ENCODE measurements at regions not wholly inside any gene's neighbourhood (a gene's known extent, or its start where the extent isn't known, plus 50 kb on each side); places are given as distances from the start of the nearest gene placed in this dataset.

GRCh38 chr11:70689764-70690163, 291.4 kb downstream of the CTTN start:
- BruUV-seq (replicated peaks) = no TSS peak
- no peaks in the 10 kb centered on the region for H3K9me3 ChIP-seq (ENCODE audit: low read depth, low read length, poor library complexity, severe bottlenecking)
- ChIA-PET CTCF (no interaction called here), POLR2A (ENCODE audit: low non-redundant PET) (no interaction called here)
- TF ChIP-seq EZH2 (IDR thresholded peaks at IDR 0.05; ENCODE audit: borderline replicate concordance, low read depth, low read length, poor library complexity, severe bottlenecking) (no peak), CTCF (conservative IDR thresholded peaks at IDR 0.05; ENCODE audit: low read depth, low read length) (no peak)
- no peaks in the 10 kb centered on the region for H3K36me3 ChIP-seq (ENCODE audit: insufficient read depth, low read length, poor library complexity, severe bottlenecking)
- no peak overlapping the region for H3K4me3 ChIP-seq (ENCODE audit: low read depth, low read length, poor library complexity, severe bottlenecking)
- intact Hi-C loops (cut with micrococcal nuclease; ENCODE audit: unreplicated experiment) = no loop called here
- H3K27me3 ChIP-seq (replicated peaks; ENCODE audit: insufficient read depth, low read depth, low read length, poor library complexity) = peaks cover 5% of the 10 kb centered on the region
- no peak overlapping the region for H3K27ac ChIP-seq (ENCODE audit: low read depth, low read length, poor library complexity, severe bottlenecking)
- no peaks in the 10 kb centered on the region for H3K4me1 ChIP-seq (ENCODE audit: insufficient read depth, low read length, poor library complexity, severe bottlenecking)
- DNase-seq (ENCODE audit: low spot score) = no peak

GRCh38 chr11:70692131-70692530, 293.8 kb downstream of the CTTN start:
- Histone ChIP-seq H3K27me3 (replicated peaks; ENCODE audit: insufficient read depth, low read depth, low read length, poor library complexity) (peaks cover 5% of the 10 kb centered on the region), H3K9me3 (ENCODE audit: low read depth, low read length, poor library complexity, severe bottlenecking) (no peaks in the 10 kb centered on the region), H3K27ac (ENCODE audit: low read depth, low read length, poor library complexity, severe bottlenecking) (no peak overlapping the region), H3K36me3 (ENCODE audit: insufficient read depth, low read length, poor library complexity, severe bottlenecking) (no peaks in the 10 kb centered on the region), H3K4me3 (ENCODE audit: low read depth, low read length, poor library complexity, severe bottlenecking) (no peak overlapping the region), H3K4me1 (ENCODE audit: insufficient read depth, low read length, poor library complexity, severe bottlenecking) (no peaks in the 10 kb centered on the region)
- no TSS peak for BruUV-seq (replicated peaks)
- POLR2A ChIA-PET (ENCODE audit: low non-redundant PET) = no interaction called here
- CTCF ChIA-PET = no interaction called here
- DNase-seq (ENCODE audit: low spot score) = no peak
- intact Hi-C loops (cut with micrococcal nuclease; ENCODE audit: unreplicated experiment) = no loop called here
- no peak for TF ChIP-seq EZH2 (IDR thresholded peaks at IDR 0.05; ENCODE audit: borderline replicate concordance, low read depth, low read length, poor library complexity, severe bottlenecking)

- TF ChIP-seq CTCF (conservative IDR thresholded peaks at IDR 0.05; ENCODE audit: low read depth, low read length) = no peak
- TF ChIP-seq EZH2 (IDR thresholded peaks at IDR 0.05; ENCODE audit: borderline replicate concordance, low read depth, low read length, poor library complexity, severe bottlenecking) = no peak
- intact Hi-C loops (cut with micrococcal nuclease; ENCODE audit: unreplicated experiment) = no loop called here
- Histone ChIP-seq H3K27me3 (replicated peaks; ENCODE audit: insufficient read depth, low read depth, low read length, poor library complexity) (peaks cover 5% of the 10 kb centered on the region), H3K36me3 (ENCODE audit: insufficient read depth, low read length, poor library complexity, severe bottlenecking) (no peaks in the 10 kb centered on the region), H3K4me3 (ENCODE audit: low read depth, low read length, poor library complexity, severe bottlenecking) (no peak overlapping the region), H3K4me1 (ENCODE audit: insufficient read depth, low read length, poor library complexity, severe bottlenecking) (no peaks in the 10 kb centered on the region), H3K9me3 (ENCODE audit: low read depth, low read length, poor library complexity, severe bottlenecking) (no peaks in the 10 kb centered on the region), H3K27ac (ENCODE audit: low read depth, low read length, poor library complexity, severe bottlenecking) (no peak overlapping the region)
- ChIA-PET POLR2A (ENCODE audit: low non-redundant PET) (no interaction called here), CTCF (no interaction called here)
- no peak for DNase-seq (ENCODE audit: low spot score)
- BruUV-seq (replicated peaks) = no TSS peak
Observed at GRCh38 chr11:70694371-70694770, 296.0 kb downstream of the CTTN start.

- Histone ChIP-seq H3K27ac (ENCODE audit: low read depth, low read length, poor library complexity, severe bottlenecking) (no peak overlapping the region), H3K27me3 (replicated peaks; ENCODE audit: insufficient read depth, low read depth, low read length, poor library complexity) (peaks cover 5% of the 10 kb centered on the region), H3K36me3 (ENCODE audit: insufficient read depth, low read length, poor library complexity, severe bottlenecking) (no peaks in the 10 kb centered on the region), H3K4me3 (ENCODE audit: low read depth, low read length, poor library complexity, severe bottlenecking) (no peak overlapping the region), H3K9me3 (ENCODE audit: low read depth, low read length, poor library complexity, severe bottlenecking) (no peaks in the 10 kb centered on the region), H3K4me1 (ENCODE audit: insufficient read depth, low read length, poor library complexity, severe bottlenecking) (no peaks in the 10 kb centered on the region)
- BruUV-seq (replicated peaks) = no TSS peak
- DNase-seq (ENCODE audit: low spot score) = no peak
- CTCF ChIA-PET = no interaction called here
- no peak for TF ChIP-seq CTCF (conservative IDR thresholded peaks at IDR 0.05; ENCODE audit: low read depth, low read length)
- no peak for TF ChIP-seq EZH2 (IDR thresholded peaks at IDR 0.05; ENCODE audit: borderline replicate concordance, low read depth, low read length, poor library complexity, severe bottlenecking)
- POLR2A ChIA-PET (ENCODE audit: low non-redundant PET) = no interaction called here
- intact Hi-C loops (cut with micrococcal nuclease; ENCODE audit: unreplicated experiment) = no loop called here
Observed at GRCh38 chr11:70695086-70695960, 297.0 kb downstream of the CTTN start.

All from A673 (cell line).